ENCODE measurements at regions not wholly inside any gene's neighbourhood (a gene's known extent, or its start where the extent isn't known, plus 50 kb on each side); places are given as distances from the start of the nearest gene placed in this dataset.

GRCh38 chr13:61777899-61778298, 362.2 kb upstream of the PCDH20 start:
- Histone ChIP-seq H4K20me1 (replicated peaks; ENCODE audit: control insufficient read depth, extremely low read depth, insufficient read depth, low read length) (no peaks in the 10 kb centered on the region), H3K4me3 (replicated peaks in 1 of 3; ENCODE audit: insufficient read depth in 1 of 3, low read depth in 1 of 3, low read length in 3 of 3) (no peak overlapping the region), H3K9me3 (replicated peaks; ENCODE audit: control insufficient read depth, insufficient read depth, low read length) (no peaks in the 10 kb centered on the region), H3K9ac (replicated peaks; ENCODE audit: extremely low read depth, insufficient read depth, low read length) (no peak overlapping the region), H2AFZ (ENCODE audit: low read depth, low read length) (no peak overlapping the region), H3K27ac (ENCODE audit: insufficient read depth, low read depth, low read length) (no peak overlapping the region), H3K9me1 (replicated peaks; ENCODE audit: control insufficient read depth, extremely low read depth, insufficient read depth, low read length) (no peaks in the 10 kb centered on the region), H3K4me2 (ENCODE audit: insufficient read depth, low read length) (no peak overlapping the region), H3K79me2 (ENCODE audit: control insufficient read depth, insufficient read depth, low read length) (no peaks in the 10 kb centered on the region), H3K36me3 (ENCODE audit: control insufficient read depth in 2 of 2, extremely low read depth in 1 of 2, insufficient read depth in 2 of 2, low read length in 2 of 2) (no peaks in the 10 kb centered on the region), H3K4me1 (ENCODE audit: control insufficient read depth, extremely low read depth, insufficient read depth, low read length) (no peaks in the 10 kb centered on the region), H3K27me3 (ENCODE audit: control insufficient read depth in 2 of 2, insufficient read depth in 2 of 2, low read length in 2 of 2) (no peaks in the 10 kb centered on the region)
- intact Hi-C loops (cut with micrococcal nuclease): no loop called here
- dilution Hi-C loops (cut with MboI; ENCODE audit: extremely low pct_ligation_motif_present, low sequenced_read_pairs): no loop called here
- CTCF ChIA-PET: no interaction called here
- TF ChIP-seq EZH2 (IDR thresholded peaks at IDR 0.05; ENCODE audit: borderline replicate concordance, low read depth, low read length, severe bottlenecking): no peak
- no peak for TF ChIP-seq POLR2AphosphoS5 (IDR thresholded peaks at IDR 0.05; ENCODE audit: insufficient read depth, low read depth, low read length)
- TF ChIP-seq POLR2A (IDR thresholded peaks at IDR 0.05; ENCODE audit: low read depth, low read length): no peak
- TF ChIP-seq MAX (IDR thresholded peaks at IDR 0.05; ENCODE audit: insufficient read depth, insufficient read length): no peak
- no peak for TF ChIP-seq FOS (IDR thresholded peaks at IDR 0.05; ENCODE audit: borderline replicate concordance, insufficient read depth, low read length)
- TF ChIP-seq, protein P1, sequence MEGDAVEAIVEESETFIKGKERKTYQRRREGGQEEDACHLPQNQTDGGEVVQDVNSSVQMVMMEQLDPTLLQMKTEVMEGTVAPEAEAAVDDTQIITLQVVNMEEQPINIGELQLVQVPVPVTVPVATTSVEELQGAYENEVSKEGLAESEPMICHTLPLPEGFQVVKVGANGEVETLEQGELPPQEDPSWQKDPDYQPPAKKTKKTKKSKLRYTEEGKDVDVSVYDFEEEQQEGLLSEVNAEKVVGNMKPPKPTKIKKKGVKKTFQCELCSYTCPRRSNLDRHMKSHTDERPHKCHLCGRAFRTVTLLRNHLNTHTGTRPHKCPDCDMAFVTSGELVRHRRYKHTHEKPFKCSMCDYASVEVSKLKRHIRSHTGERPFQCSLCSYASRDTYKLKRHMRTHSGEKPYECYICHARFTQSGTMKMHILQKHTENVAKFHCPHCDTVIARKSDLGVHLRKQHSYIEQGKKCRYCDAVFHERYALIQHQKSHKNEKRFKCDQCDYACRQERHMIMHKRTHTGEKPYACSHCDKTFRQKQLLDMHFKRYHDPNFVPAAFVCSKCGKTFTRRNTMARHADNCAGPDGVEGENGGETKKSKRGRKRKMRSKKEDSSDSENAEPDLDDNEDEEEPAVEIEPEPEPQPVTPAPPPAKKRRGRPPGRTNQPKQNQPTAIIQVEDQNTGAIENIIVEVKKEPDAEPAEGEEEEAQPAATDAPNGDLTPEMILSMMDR (IDR thresholded peaks at IDR 0.05; ENCODE audit: extremely low read depth in 1 of 2, insufficient read depth in 1 of 2, low read depth in 1 of 2, low read length in 2 of 2): no peak
- POLR2A ChIA-PET: no interaction called here
- FAIRE-seq (no peak), DNase-seq (ENCODE audit: low read depth, low spot score) (no peak)
- BruUV-seq (replicated peaks): no TSS peak

DNA sequence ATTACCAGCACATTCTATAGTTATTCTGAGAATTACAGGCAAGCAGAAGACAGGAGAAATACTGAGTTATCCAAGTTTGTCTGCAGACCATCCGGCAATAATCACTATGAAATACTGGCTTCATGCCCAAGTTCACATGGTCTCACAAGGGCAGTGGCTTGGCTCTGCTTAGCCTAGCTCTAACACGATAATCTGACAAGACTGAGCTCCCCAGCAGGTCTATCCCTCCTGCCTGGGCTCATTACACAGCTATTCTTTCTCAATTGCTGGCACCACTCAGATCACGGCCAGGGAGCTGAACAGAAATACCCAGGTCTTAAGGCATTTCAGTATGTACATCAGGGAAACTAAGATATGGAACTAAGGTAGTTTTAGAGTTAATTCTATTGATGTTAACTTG, 361.6 kb upstream of the PCDH20 start:
- no peak overlapping the region for H3K9ac ChIP-seq (replicated peaks; ENCODE audit: extremely low read depth, insufficient read depth, low read length)
- no TSS peak for BruUV-seq (replicated peaks)
- no peak for DNase-seq (ENCODE audit: low read depth, low spot score)

More for the DNA sequence above, 361.6 kb upstream of the PCDH20 start:
- H3K4me3 ChIP-seq (replicated peaks in 1 of 3; ENCODE audit: insufficient read depth in 1 of 3, low read depth in 1 of 3, low read length in 3 of 3): no peak overlapping the region
- H3K4me1 ChIP-seq (ENCODE audit: control insufficient read depth, extremely low read depth, insufficient read depth, low read length): no peaks in the 10 kb centered on the region
- H3K4me2 ChIP-seq (ENCODE audit: insufficient read depth, low read length): no peak overlapping the region
- H3K9me3 ChIP-seq (replicated peaks; ENCODE audit: control insufficient read depth, insufficient read depth, low read length): no peaks in the 10 kb centered on the region
- POLR2A ChIA-PET: no interaction called here
- CTCF ChIA-PET: no interaction called here
- no peaks in the 10 kb centered on the region for H3K9me1 ChIP-seq (replicated peaks; ENCODE audit: control insufficient read depth, extremely low read depth, insufficient read depth, low read length)
- FAIRE-seq: no peak
- TF ChIP-seq EZH2 (IDR thresholded peaks at IDR 0.05; ENCODE audit: borderline replicate concordance, low read depth, low read length, severe bottlenecking) (no peak), JUN (IDR thresholded peaks at IDR 0.05; ENCODE audit: borderline replicate concordance, insufficient read depth, insufficient read length, low read depth) (no peak), POLR2AphosphoS5 (IDR thresholded peaks at IDR 0.05; ENCODE audit: insufficient read depth, low read depth, low read length) (no peak), POLR2A (IDR thresholded peaks at IDR 0.05; ENCODE audit: low read depth, low read length) (no peak)
- TF ChIP-seq, protein P1 (IDR thresholded peaks at IDR 0.05; ENCODE audit: extremely low read depth in 1 of 2, insufficient read depth in 1 of 2, low read depth in 1 of 2, low read length in 2 of 2): no peak
- intact Hi-C loops (cut with micrococcal nuclease): no loop called here
- H4K20me1 ChIP-seq (replicated peaks; ENCODE audit: control insufficient read depth, extremely low read depth, insufficient read depth, low read length): no peaks in the 10 kb centered on the region
- dilution Hi-C loops (cut with MboI; ENCODE audit: extremely low pct_ligation_motif_present, low sequenced_read_pairs): no loop called here
- no peak overlapping the region for H3K27ac ChIP-seq (ENCODE audit: insufficient read depth, low read depth, low read length)
- H2AFZ ChIP-seq (ENCODE audit: low read depth, low read length): no peak overlapping the region
- H3K36me3 ChIP-seq (ENCODE audit: control insufficient read depth in 2 of 2, extremely low read depth in 1 of 2, insufficient read depth in 2 of 2, low read length in 2 of 2): no peaks in the 10 kb centered on the region
- H3K27me3 ChIP-seq (ENCODE audit: control insufficient read depth in 2 of 2, insufficient read depth in 2 of 2, low read length in 2 of 2): no peaks in the 10 kb centered on the region
- no peaks in the 10 kb centered on the region for H3K79me2 ChIP-seq (ENCODE audit: control insufficient read depth, insufficient read depth, low read length)

Data from endothelial cell of umbilical vein (primary cell).